Glomerular visceral epithelial cell (primary cell): ENCODE measurements at regions not wholly inside any gene's neighbourhood (a gene's known extent, or its start where the extent isn't known, plus 50 kb on each side); places are given as distances from the start of the nearest gene placed in this dataset.
"Not testable (repeated sequence)": the region's sequence is repeated elsewhere in the genome, so short reads cannot be mapped to it uniquely, and the experiment has no call there.

Source experiments
- DNase-seq: peaks from one replicate; pipeline ENCODE4 v3.0.0-alpha.2; 2016; ENCODE audit errors: extremely low spot score

DNA sequence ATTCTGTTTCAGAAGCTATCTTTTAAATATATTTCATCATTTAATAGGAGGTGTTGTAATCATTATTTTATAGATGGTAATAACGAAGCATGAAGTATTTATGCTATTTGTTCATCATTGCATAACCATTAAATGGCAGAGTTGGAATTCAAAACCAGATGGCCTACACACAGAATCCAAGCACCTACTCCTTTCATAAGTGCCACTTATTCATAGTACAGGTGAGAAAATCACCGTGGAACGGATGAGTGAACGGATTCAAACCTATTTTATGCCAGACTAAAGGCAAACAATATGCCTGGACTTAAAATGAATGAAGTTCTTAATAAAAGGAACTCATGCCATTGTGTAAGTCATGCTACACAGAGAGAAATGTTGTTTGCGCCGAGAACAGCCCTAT, 397.9 kb upstream of the ADGRB3 start:
- DNase-seq: no peak

DNA sequence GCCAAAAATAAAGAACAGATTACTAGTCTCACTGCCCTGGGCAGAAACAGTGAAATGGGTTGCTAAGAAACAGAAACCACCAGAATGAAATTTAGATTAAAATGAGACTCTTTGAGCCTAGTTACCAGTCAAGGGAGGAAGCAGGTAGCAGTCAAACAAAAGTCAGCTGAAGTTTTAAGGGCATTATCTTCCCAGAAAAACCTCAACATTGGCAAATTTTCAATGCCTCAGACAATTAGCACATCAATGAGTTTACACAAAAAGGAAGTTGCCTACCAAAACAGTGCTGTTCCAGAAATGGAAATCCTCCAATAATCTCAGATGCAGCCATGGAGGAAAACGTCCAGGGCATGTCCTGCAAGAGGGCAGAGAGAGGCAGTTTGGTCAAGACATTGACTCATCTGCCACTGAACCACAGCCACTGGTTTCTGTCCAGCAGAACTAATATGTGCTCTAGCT, 399.7 kb upstream of the ADGRB3 start:
- peak; percentile 67 for DNase-seq

DNA sequence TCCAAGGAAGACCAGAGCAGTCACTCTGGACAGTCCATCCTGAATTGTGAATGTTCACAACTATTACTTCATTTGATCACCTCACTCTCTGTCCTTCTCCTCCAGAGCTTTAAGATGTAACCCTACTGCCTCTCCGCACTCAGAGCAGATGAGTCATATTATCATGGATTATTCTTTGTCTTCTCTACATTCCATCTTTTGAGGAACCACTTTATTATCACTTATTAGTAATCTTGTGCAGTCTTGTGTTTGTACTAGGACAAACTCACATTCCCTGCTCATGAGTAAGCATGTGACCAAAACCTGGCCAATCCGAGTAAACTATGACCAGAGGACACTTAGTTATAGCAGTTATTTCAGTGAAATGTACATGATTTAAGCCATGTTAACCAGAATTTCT, 401.5 kb upstream of the ADGRB3 start:
- peak; percentile 30 for DNase-seq

DNA sequence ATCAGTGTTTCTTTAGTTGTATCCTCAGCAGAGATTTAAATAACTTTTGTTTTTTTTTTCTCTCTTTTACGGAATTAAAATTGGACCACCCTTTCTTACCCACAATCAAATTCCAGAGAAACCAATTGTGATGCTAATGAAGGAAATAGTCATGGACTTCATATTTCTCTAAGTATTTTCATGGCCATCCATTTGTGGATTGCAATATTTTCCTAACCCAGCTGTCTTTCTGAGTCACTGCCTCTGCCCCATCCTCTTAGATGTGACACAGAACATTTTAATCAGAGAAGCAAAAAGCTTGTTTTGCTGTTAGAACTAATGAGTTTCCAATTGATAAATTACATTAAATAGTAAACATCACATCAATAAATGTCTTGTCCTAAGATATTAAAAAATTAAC, 405.5 kb upstream of the ADGRB3 start:
- no peak for DNase-seq

DNA sequence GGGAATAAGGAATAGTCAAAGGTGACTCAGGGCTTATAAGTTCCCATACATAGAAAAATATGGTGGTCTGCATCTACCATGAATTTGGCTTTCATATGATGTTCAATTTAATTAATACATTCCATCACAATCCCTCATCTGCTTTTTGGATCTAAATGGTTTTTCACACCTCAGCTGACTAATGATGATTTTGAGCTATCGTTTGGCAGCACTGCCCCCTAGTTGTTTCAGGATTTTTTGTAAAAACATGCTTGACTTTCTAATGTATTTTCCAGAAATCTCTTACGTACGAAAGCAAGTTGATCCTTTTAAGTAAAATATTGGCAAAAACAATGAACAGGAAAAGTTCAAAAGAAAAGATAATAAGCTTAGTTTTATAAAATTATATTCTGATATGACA, 408.6 kb upstream of the ADGRB3 start:
- DNase-seq: peak; percentile 7

DNA sequence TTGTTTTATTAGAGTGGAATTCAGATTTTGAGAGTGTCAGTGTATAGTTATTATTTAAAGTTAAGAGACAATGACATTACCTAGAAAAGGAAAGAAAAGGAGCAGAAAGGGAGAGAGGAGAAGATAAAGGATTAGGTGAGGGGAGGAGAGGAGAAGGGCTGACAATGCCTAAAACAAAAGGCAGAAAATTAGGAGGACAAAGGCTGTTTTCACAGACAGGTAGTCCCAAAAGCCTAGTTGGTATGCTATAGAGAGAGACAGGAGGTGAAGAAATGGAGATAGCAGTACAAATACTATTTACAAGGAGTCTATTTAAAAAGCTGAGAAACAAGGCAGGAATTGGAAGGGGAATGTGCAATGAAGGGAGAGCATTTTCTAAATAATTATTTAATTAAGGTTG, 409.4 kb upstream of the ADGRB3 start:
- DNase-seq: no peak

DNA sequence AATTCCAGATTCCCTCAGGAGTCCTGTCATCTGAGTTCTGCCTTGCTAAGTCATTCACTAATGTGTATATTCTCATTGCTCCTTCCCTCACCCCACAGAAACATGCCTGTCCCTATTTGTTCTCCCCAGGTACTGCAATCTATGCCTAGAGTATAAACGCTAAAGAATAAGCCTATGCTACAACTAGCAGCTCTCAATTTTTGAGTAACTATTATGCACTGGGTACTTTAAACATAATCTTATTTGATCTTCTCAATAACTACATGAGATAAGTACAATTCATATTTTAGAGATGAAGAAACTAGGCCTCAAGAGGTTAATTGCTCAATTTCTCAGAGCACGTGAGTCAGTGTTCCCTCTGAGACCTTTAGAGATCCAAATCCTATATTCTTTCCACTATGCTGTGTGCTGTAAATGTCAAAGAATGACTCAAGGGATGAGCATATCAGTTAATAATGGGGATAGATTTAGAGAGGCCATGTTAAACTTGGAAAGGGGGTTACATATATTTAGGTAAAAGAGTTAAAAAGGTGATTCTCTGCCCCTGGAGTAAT, 423.8 kb upstream of the ADGRB3 start:
- no peak for DNase-seq

DNA sequence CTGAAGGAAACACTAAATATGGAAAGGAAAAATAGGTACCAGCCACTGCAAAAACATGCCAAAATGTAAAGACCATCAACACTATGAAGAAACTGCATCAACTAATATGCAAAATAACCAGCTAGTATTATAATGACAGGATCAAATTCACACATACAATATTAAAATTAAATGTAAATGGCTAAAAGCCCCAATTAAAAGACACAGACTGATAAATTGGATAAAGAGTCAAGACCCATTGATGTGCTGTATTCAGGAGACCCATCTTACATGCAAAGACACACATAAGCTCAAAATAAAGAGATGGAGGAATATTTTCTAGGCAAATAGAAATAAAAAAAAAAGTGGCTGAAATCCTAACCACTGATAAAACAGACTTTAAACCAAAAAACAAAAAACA, 427.5 kb upstream of the ADGRB3 start:
- DNase-seq: not testable (repeated sequence)

DNA sequence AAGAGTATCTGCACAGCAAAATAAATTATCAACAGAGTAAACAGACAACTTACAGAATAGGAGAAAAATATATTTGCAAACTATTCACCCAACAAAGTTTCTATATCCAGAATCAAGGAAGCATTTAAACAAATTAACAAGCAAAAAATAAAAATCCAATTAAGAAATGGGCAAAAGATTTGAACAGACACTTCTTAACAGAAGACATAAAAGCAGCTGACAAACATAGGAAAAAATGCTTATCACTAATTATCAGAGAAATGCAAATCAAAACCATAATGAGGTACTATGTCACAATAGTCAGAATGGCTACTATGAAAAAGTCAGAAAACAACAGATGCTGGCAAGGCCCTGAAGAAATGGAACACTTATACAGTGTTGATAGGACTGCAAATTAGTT, 434.2 kb upstream of the ADGRB3 start:
- DNase-seq: no peak

DNA sequence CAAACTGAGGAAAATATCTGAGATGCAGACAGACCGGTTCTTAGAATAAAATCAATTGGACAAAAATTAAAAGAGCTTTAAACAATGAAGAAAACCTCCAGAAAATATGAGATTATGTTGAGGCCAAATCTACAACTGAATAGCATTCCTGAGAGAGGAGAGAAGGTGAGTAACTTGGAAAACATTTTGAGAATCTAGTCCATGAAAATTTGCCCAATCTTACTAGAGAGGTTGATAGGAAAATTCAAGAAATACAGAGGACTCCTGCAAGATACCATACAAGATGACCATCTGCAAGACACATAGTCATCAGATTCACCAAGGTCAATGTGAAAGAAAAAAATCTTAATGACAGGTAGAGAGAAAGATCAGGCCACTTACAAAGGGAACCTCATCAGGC, 437.7 kb upstream of the ADGRB3 start:
- no peak for DNase-seq

DNA sequence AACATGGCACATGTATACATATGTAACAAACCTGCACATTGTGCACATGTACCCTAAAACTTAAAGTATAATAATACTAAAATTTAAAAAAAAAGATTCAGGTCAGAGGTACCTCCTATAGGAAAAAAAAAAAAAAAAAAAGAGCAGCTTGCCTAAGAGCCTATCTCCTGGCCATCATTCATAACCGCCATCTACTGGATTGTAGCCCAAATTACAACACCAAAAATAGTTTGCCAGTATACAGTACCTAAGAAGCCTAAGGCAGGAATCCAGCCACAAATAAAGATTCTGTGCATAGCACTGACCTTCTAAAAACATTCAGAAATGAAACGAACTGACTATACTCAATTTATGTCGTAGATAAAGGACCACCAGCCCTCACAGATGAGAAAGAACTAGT, 438.4 kb upstream of the ADGRB3 start:
- peak; percentile 9 for DNase-seq

DNA sequence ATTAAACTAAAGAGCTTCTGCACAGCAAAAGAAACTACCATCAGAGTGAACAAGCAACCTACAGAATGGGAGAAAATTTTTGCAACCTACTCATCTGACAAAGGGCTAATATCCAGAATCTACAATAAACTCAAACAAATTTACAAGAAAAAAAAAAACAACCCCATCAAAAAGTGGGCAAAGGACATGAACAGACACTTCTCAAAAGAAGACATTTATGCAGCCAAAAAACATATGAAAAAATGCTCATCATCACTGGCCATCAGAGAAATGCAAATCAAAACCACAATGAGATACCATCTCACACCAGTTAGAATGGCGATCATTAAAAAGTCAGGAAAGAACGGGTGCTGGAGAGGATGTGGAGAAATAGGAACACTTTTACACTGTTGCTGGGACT, 439.3 kb upstream of the ADGRB3 start:
- DNase-seq: not testable (repeated sequence)

DNA sequence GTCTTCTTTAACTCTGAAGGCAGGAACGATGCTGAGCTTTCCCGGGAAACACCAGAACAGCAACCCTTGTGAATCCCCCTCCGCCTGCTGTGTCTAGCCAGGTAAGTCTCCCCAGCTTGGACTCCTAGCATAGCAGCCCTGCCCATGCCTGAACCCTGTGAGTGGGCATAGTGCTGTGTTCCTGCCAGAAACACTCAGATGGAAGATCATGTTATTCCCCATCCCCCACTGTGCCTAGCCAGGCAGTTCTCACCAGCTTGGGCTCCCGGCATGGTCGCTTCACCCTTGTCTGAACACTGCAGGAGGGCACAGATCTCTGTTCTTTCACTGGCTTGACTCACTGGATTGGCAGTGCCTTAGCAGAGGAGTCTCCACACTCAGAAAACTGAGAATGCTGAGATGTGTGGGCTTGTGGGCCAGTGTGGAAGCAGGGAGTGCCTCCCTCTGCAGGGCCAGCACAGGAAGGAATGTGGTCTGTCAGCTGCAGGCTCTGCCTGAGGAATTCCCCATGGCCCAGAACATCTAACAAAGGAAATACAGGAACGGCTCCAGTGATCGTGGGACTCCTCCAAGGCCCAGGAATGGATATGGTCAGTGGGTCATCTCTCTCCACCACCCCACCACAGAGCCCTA, 440.1 kb upstream of the ADGRB3 start:
- DNase-seq: no peak

DNA sequence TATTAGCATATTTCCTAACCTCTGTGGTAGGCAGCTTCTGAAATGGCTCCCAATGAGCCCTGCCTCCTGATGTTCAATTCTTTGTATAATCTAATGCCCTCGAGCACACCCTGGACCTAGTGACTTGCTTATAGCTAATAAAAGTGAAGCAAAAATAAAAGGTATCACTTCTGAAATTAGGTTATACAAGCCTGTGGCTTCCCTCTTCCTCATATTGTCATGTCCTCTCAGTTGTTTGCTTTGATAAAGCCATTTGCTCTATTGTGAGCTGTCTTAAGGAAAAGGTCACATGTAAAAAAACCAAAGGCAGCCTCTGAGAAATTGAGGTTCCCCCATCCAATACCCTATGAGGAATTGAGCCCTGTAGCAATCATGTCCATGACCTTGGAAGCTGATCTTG, 442.1 kb upstream of the ADGRB3 start:
- DNase-seq: no peak

DNA sequence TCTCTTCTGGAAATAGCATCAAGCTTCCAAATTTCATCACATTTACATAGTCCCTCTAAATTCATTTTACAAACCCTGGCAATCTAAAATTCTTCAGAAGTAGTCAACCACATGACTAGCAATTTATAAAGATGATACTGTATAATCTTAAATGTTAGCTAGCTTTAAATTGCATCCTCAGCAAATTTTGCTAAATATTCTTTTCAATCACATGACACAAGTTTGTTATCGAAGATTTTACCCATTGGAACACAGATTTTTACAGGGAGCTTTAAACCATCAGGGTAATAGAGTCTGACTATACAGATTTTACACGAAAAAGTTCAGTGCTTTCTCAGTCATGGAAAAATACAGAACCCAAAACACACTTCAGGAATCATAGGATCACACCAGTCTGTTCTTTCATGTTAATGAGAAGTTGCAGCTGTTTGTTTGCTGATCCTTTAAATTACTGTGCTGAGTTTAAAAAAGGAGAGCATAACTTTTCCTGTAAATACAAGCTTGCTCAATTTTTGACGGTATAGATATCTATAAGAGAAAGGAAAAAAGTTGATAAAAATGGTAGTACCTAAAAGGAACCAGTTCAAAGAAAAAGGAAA, 445.8 kb upstream of the ADGRB3 start:
- DNase-seq: no peak

DNA sequence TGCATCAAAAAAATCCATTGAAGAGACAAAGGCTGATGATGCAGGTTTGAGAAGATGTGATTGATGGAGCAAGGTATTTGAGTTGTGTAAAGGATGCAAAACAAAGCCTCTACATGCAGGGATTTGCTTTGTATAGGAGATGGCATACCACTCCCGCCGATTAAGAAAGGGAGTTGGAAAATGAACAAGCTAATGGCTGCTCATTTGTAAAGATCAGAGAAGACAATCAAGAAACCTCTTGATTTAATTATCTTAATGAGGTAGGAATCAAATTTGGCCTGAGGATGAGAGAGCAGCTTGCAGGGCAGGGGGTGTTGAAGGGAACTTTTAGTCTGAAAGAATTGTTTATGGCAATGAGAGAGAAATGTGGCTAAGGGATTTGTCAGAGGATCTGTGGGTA, 448.2 kb upstream of the ADGRB3 start:
- DNase-seq: no peak

DNA sequence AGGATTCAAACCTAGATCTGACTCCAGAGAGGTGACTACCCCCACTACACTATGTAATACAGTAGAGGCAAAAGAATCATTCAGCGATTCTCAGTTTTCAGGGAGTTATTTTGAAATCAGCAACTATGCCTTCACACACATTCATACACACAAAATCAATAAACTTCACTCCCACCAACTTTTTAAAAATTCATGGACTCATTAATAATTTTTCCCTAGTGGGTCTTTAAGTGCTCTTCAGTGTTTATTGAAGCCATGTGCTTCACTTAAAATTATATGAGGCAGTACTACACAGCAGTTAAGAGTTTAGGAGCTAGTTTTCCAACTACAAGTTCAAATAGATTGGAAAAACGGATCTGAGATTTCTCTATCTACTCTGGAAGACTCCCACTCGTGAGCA, 452.7 kb upstream of the ADGRB3 start:
- DNase-seq: no peak

DNA sequence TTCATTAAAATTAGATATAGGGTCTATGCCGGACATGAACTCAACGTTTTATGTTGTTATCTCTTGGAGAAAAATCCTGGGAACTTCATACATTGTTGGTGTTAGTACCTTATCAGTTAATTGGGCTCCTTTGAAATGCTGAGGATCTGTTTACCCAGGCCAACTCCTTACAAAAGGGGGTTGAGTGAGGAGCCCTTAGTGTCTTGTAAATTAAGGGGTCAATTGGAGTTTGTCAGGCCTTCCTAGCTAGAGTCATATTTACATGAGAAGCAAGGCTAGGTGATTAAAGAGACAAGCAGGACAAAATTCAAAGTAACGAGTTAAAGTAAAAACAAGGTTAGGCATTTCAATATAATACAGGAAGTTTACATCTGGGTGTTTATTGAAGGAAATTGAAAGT, 454.1 kb upstream of the ADGRB3 start:
- DNase-seq: not testable (repeated sequence)

DNA sequence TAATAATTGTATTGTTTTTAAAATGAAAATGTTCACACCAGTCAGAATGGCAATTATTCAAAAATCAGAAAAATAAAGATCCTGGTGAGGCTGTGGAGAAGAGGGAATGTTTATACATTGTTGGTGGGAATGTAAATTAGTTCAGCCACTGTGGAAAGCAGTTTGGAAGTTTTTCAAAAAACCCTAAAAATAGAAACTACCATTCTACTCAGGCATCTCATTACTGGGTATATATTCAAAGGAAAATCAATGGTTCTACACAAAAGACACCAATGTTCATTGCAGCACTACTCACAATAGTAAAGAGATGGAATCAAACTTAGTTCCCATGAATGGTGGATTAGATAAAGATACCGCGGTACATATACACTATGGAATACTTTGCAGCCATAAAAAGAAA, 461.5 kb upstream of the ADGRB3 start:
- no peak for DNase-seq

DNA sequence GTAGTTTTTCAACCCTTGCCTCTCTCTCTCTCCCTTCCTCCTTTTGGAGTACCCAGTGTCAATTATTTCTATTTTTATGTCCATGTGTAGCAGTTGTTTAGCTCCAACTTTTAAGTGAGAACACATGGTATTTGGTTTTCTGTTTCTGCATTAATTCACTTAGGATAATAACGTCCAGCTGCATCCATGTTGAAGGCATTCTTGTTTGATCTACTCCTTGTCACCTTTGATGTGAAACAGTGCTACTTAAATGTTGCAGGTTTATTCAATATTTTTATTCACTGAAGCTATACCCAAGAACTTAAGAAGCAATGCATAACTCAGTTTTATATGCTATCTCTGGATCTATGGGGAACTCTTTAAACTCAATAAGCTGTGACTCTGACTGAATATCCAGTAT, 465.2 kb upstream of the ADGRB3 start:
- no peak for DNase-seq

DNA sequence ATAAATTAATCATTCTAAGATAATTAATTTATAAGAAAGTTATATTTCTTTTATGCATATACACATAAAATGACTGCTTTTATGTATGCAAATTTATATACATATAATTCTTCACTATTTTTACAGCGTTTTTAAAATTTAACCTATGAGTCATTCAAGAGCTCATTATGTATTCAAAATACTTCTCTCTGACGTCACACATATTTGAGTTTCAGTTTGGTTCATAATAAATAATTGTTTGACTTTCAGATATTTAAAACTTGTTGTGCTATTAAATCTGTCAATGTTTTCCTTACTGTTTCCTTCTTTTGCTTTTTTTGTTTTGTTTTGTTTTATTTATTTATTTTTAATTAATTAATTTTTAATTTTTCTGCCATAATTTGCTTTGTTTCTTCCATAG, 467.5 kb upstream of the ADGRB3 start:
- no peak for DNase-seq

DNA sequence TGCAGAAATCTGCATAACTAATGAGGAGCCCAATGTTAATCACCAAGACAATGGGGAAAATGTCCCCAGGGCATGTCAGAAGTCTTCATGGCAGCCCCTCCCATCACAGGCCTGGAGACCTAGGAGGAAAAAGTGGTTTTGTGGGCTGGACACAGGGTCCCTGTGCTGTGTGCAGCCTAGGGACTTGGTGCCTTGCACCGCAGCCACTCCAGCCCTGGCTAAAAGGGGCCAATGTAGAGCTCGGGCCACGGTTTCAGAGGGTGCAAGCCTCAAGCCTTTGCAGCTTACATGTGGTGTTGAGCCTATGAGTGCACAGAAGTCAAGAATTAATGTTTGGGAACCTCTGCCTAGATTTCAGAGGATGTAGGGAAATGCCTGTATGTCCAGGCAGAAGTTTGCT, 474.3 kb upstream of the ADGRB3 start:
- DNase-seq: not testable (repeated sequence)

DNA sequence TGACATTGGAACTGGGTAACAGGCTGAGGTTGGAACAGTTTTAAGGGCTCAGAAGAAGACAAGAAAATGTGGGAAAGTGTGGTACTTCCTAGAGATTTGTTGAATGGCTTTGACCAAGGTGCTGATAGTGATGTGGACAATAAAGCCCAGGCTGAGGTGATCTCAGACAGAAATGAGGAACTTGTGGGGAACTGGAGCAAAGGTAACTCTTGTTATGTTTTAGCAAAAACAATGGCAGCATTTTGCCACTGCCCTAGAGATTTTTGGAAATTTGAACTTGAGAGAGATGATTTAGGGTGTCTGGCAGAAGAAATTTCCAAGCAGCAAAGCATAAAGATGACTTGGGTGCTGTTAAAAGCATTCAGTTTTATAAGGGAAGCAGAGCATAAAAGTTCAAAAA, 474.7 kb upstream of the ADGRB3 start:
- DNase-seq: no peak

DNA sequence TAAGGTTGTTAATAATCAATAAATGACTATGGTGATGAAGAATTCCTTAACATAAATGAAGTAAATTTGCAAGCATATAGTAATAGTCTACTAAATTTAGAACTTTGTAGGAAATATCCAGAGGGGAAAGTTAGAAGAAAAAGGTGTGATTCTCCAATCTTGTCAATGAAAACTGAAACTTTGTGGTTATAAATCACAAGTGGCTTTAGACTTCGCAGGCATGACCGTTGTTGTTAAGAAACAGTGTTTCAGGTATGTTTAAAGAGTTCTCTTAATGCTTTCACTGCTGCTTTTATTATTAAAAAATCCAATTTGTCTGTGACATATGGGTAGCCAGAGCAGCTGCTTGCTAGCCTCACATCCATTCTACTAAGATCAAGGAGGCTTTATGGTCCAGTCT, 475.6 kb upstream of the ADGRB3 start:
- DNase-seq: no peak
